Raji (cell line): ENCODE measurements at regions not wholly inside any gene's neighbourhood (a gene's known extent, or its start where the extent isn't known, plus 50 kb on each side); places are given as distances from the start of the nearest gene placed in this dataset.

Source experiments
- POLR2A ChIP-seq: IDR thresholded peaks from 2 replicates; pipeline ENCODE4 v1.6.1; 2011; ENCODE audit warnings: low read depth, low read length, control low read depth; ENCODE audit not compliant: insufficient read depth

GRCh38 chr3:40593351-40593750 lies 68.6 kb downstream of the ZNF621 start:
- TF ChIP-seq POLR2A: no peak

DNA sequence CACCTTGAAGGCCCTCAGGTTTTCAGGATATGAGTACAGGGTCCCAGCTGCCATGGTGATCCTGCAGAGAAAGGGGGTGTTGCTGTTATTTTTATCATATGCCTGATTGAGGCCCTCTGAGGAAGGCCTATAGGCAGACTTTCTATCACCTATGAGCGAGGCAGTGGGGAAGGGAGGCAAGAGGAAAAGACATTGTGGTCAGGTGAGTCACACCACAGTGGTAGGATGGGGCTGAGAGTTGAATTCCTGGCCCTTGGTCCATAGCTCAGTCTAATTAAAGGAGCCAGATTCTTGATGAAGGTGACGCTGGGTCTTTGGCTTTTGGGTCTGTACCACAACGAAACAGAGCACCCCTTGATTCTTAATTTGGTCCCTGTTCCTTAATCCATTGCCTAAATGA lies 72.7 kb downstream of the ZNF621 start:
- TF ChIP-seq POLR2A: no peak

DNA sequence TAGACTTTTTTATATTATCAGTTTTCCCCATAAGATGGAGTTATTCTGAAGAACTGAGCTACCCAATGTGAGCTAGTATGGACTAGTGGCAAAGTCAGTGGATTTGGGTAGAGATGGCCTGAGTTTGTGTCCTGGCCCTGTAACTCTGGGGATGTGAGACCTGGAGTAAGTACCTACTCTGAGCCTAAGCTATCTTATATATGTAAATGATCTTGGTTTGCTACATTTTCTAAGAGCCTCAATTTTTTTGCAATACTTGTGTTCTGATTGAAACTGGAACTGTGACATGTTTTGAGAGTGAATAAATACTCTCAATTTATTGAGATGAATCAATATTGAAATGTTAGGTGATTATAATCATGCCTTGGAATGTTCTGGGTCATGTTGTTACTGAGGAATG lies 73.6 kb downstream of the ZNF621 start:
- TF ChIP-seq POLR2A: no peak

DNA sequence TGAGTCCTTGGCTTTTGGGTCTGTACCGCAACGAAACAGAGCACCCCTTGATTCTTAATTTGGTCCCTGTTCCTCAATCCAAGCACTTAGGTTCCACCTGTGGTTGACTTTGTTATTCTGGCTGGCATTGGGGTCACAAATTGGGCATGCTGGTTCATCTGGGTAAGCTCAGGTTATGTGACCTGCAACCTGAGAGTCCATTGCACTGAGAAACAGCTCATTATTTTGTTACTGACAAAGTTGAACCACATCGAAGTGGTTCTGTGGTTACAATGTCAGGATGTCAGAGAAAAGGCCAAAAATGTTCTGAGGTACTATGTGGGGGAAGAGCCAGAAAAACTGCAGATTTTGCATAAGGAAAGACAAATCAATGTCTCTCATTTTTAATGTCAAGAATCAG lies 74.2 kb downstream of the ZNF621 start:
- TF ChIP-seq POLR2A: no peak

DNA sequence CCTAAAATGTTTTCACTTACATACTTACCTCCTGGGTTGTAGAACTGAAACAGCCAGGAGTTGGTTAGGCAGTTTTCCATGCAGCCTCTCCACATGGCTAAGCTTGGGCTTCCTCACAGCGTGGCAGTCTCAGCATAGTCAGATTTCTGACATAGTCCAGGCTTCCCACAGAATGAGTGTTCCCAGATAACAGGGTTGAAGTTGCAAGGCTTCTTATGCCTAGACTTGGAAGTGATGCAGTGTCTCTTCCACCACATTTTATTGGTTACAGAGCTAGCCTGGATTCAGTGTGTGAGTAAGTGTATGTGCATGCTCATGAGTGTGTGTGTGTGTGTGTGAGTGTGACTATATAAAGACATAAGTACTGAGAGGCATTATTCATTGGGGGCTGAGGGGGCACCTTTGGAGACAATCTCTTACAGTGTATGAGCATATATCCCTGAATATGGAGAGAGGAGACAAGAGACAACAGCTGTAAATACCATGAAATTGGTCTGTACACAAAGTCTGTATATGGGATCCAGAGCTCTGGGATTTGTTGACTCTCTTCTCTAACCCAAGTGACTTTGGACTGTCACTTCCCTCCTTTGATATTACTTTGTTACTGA lies 78.1 kb downstream of the ZNF621 start:
- TF ChIP-seq POLR2A: no peak

DNA sequence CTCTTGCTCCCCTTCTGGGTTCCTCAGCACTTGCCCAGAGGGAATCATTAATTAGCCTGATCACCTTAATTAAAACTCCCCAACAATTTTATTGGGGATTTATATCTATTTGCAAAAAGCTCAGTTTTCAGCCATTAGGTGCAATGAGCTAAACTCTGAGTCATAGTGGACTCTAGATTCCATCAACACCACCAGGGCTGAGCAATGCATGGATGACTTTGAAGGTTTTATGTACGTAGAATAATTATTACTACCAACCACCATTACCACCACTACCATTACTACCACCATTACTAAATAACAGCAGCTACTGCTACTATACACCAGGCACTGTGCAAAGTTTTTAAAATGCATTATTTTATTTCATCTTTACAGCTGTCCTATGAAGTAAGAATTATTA lies 81.2 kb downstream of the ZNF621 start:
- TF ChIP-seq POLR2A: no peak

DNA sequence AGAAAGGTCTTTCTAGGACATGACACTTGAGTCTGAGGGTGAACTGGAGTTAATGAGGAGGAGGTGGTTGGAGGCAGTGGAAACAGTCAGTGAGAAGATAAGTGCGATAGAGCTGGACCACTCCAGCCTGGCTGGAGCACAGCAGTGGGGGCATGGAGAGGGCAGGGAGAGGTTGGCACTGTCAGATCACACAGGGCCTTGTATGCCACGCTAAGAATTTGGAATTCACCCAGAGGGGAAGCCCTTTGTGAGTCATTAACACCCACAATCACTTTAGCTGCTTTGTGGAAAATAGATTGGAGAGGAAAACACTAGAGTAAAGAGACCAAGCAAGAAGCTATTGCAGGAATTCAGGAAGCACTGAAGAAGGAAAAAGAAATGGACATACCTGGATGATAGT lies 83.3 kb downstream of the ZNF621 start:
- TF ChIP-seq POLR2A: no peak

GRCh38 chr3:40613306-40613705 lies 88.5 kb downstream of the ZNF621 start:
- TF ChIP-seq POLR2A: no peak

DNA sequence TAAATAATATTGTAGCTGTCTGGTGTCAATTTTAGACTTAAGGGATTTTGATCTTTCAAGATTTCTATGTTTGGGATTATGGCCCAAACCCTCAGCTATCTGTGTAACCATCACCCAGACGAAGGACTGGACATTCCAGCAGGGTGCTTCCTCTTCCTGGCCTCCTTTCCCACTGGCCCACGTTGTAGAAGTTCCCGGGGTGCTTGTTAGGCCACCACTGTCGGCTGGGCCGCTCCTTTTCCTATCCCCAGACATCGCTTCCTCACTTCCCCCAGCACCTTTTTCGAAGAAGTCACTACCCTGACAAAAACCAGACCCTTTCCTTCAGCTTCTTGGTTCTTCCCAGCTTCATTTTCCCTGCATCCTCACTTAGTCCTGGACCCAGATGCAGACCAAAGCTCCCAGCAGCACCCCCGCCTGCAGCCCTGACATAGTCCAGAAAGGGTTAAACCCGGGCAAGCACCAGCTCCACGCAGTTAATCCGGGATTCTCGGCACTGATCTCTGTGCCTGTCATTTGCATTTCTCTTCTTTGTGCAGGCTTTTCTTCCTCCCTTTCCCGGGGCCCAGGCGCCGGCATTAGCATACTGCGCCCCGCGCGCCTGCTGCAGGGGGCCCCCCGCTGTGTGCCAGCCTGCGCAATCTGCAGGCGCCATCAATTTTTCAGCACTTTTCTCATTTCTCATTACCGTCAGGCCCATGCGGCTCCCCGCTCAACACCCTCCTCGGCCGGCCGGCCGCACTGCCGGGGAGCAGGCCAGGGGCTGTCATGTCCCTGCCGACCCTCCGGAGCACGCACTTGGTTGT lies 90.6 kb downstream of the ZNF621 start:
- no peak for TF ChIP-seq POLR2A

- TF ChIP-seq POLR2A: no peak
These were observed 91.4 kb downstream of the ZNF621 start for GRCh38 chr3:40615918-40616819.

DNA sequence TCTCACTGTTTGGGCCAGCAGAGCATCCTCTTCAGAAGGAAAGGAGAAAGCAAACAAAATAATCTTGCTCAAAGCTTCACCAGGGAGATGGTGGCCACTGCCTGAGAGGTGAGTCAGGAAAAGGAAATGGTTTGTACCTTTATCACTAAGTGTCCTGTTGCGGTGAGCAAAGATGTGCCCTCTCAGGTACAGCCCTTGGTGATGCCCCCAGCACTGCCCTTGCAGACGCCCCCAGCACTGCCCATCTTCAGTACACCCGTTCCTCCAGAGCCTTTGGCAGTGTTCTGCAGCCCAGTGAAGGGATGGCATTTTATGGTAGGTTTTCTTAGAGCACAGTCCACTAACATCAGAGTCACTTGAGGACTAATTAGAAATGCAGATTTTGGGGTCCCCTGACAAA lies 92.3 kb downstream of the ZNF621 start:
- TF ChIP-seq POLR2A: no peak

DNA sequence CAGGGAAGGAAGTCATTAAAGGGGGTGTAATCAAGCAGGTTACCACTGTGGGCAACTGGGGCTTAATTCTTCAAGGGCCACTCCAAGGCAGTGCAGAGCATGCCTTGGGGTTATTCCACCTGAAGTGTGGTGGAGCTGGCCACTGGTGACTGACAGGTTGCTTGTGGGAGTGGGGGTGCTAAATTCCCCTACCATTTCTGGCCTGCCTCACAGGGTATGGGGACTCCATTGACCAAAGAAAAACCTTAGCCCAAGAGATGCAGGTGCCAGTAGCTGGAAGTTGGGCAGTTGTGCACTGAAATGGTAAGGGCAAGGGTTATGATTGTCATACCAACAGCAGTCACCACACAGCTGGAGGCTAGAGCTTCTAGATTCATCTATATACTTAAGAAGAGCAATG lies 93.4 kb downstream of the ZNF621 start:
- TF ChIP-seq POLR2A: no peak

DNA sequence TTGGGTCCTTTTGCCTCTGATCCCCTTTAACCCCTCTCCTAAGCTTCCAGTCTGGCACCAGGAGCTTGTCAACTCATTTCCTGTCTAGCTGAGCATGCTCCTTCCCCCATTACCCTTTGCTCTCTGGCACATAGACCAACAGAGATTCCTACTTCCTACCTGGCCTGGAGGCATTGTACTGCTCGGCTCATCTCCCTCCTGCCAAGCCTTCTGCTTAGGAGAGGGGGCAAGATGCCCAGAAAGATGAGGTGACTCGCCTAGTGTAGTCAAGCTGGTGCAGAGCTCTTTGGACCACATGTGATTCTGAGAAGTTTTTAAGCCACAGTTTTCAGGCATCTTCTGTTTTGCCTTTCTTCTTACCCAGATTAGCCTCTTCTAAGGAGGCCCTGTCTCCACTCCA lies 95.4 kb downstream of the ZNF621 start:
- no peak for TF ChIP-seq POLR2A

DNA sequence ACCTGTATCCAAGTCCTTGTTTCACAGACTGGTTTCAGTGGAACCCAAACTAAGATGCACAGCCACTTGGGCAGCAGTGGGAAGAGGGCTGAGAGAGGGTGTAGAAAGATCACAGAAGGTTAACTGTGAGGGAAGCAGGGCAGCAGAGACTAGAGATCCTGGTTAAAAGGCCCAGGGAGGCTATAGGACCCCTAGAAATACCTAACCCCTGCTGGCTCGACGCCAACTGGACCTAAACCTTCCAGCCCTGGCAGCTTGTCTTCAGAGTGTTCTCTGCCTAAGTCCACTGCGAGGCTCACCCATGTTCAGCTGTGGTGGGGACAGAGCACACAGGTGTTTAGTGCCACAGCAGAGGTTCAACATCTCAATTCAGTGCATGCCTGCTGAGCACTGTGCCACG lies 96.5 kb downstream of the ZNF621 start:
- TF ChIP-seq POLR2A: no peak

DNA sequence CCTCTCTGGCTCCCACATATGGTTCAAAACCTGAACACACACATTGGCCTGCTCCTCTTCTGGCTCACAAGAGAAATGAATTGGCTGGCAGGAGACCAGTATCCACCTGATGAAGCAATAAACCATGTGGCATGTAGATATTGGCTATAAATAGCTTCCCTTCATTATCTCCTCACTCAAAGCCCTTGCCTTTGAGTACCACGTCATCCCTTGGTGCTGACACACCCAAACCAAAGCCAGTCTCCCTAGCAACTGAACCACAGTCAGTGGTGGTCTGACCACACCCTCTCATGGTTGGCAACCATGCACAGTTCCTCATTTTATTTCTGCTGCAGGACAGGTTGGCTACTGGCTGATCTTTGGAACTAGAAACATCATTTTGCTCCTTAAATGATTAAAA lies 98.8 kb downstream of the ZNF621 start:
- no peak for TF ChIP-seq POLR2A

GRCh38 chr3:40624189-40624769 lies 99.5 kb downstream of the ZNF621 start:
- TF ChIP-seq POLR2A: no peak

DNA sequence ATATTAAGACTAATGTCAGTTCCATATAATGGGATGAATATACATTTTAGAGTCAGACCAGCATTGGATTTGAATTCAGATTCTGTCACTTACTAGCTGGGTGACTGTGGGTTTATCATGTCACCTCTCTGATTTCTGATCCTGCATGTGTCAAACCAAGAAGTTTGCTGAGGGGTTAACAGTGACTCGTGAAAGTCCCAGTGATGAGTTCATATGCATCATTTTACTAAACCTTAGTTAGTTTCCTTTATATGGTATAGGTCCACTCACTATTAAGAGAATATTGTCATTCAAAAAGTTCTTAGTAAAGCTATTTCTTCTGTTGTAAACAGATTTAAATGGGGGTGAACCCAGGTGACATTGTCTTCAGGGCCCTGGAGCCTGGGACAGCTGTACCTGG lies 102.3 kb downstream of the ZNF621 start:
- no peak for TF ChIP-seq POLR2A
